ENCODE measurements at regions not wholly inside any gene's neighbourhood (a gene's known extent, or its start where the extent isn't known, plus 50 kb on each side); places are given as distances from the start of the nearest gene placed in this dataset.

- TF ChIP-seq RAD21 (IDR thresholded peaks at IDR 0.05 in 1 of 2, conservative IDR thresholded peaks at IDR 0.05 in 1 of 2; ENCODE audit: low read depth in 2 of 2, low read length in 2 of 2) = no peak
- TF ChIP-seq ASH2L (IDR thresholded peaks at IDR 0.05; ENCODE audit: low read length) = no peak
Measured at GRCh38 chr5:82987188-82987587, 90.0 kb downstream of the TMEM167A start (continued).

All from H1 (cell line).